ENCODE measurements at regions not wholly inside any gene's neighbourhood (a gene's known extent, or its start where the extent isn't known, plus 50 kb on each side); places are given as distances from the start of the nearest gene placed in this dataset.

DNA sequence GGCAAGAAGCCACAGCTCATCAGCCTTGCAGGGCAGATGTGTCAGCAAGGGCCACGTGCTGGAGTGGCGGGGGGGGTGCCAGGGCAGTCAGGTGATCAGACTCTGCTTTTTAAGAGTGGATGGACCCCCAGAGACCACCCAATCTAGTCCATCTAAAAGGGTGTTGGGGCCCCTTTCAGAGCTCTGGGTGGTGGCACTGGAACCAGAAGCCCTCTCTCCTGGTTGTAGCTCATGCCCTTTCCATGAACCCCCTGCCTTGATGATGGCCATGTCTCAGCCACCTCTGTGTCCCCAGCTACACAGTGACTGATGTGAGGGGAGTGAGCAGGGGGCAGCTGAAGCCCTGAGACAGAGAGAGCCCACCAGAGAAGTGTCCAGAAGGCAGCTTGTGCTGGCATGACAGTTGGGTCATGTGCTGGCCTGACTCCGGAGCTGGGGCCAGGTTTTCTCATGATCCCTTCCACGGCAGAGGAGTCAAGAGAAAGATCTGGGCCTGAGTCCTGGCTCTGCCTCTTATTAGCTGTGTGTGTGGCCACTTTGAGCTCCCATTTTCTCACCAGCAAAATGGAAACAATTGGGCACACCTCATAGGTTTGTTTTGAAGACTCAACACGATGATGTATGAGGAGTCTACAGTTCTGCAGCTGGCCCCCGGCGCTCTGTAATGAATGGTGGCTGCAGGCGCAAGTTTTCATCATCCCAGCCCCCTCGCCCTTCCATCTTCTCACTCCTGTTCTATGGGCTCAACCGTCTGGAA, 195.7 kb downstream of the ZFP36L2 start:
- no peak for DNase-seq

DNA sequence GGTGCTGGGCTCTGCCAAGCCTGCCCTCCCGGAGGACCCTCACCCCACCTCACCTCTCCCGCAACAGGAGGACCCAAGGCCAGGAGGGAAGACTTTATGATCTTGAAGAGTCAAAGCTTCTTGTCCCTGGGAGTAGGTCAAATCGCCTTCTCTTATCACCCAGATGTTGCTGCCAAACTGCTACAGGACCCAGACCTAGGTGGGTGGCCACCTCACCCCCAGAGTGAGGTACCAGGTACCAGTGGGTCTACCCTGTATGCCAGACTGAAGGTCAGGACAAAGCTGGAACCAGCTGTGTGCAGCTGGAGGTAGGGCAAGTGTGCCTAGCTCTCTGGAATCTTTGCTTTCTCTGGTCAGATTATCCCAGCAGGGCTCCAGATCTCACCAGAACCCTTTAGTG, 197.2 kb downstream of the ZFP36L2 start:
- no peak for DNase-seq

GRCh38 chr2:43028188-43028587, 198.2 kb downstream of the ZFP36L2 start:
- no peak for DNase-seq

GRCh38 chr2:43027097-43027873, 199.1 kb downstream of the ZFP36L2 start:
- peak; percentile 49 for DNase-seq

GRCh38 chr2:43026426-43027096, 199.8 kb downstream of the ZFP36L2 start:
- no peak for DNase-seq

DNA sequence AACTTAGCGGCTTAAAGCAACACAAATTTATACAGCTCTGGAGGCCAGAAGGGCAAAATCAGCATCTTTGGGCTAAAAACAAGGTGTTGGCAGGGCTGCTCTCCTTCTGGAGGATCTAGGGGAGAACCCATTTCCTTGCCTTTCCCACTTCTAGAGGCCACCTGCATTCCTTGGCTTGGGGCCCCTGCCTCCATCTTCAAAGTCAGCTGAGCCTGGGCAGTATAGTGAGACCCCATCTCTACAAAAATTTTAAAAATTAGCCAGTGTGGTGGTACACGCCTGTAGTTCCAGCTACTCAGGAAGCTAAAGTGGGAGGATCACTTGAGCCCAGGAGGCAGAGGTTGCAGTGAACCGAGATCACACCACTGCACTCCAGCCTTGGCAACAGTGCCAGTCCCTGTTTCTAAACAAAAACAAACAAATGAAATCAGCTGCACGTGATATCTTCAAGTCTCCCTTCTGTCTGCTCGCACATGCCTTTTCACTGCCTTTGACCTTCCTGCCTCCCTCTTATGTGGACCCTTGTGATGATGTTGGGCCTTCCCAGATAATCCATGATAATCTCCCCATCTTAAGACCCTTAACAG, 200.6 kb downstream of the ZFP36L2 start:
- DNase-seq, result no peak

GRCh38 chr2:43024515-43025011, 201.8 kb downstream of the ZFP36L2 start:
- DNase-seq, result peak; percentile 72

GRCh38 chr2:43023791-43024514, 202.5 kb downstream of the ZFP36L2 start:
- DNase-seq, result no peak

- no peak for DNase-seq
These were observed 203.5 kb downstream of the ZFP36L2 start for GRCh38 chr2:43022896-43023295.

GRCh38 chr2:43021791-43022509, 204.5 kb downstream of the ZFP36L2 start:
- DNase-seq, result no peak

- no peak for DNase-seq
These were observed 205.3 kb downstream of the ZFP36L2 start for GRCh38 chr2:43020990-43021669.

DNA sequence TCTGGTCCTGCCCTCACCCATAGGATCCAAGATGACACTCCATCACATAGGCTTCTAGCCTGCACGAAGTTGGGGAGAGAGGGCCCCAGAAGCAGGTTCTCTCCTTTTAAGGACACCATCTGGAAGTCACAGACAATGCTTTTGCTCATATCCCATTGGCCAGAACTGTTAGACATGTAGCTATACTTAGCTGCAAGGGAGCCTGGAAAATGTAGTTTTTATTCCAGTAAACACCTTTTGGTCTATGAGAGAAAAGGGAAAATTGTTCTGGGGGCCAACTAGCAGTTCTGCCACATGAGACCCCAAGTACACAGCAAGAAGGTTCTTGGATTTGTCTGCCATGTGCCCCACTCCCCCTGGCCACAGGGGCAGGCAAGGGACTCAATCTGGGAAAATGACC, 206.1 kb downstream of the ZFP36L2 start:
- no peak for DNase-seq

DNA sequence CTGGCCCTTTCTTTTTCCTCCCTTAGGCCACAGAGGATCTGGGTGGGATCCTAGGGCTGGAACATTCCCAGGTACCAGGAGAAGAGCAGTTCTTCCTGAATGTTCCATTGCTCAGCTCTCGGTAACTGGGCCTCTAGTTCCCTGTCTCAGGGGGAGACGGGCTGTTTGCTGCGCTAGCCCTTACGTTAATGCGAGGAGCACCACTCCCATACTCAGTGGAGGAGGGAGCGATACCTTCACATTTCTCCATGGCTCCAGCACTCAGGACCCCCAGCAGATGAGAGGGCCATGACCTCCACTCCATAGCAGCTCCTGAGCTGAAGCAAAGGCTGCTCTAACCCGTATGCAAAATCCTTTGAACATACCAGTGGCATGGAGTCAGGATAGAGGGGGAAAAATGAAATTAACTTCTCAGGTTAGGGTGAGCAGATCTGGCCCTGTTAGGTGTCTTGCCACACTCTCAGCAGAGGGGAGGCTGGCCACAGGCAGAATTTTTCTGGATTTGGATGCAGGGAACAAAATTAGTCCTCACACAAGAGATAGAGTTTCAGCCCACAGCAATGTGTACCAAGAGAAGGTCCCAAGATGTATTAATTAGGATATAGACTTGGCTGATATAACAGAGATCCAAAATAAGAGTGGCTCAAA, 206.7 kb downstream of the ZFP36L2 start:
- DNase-seq, result no peak

DNA sequence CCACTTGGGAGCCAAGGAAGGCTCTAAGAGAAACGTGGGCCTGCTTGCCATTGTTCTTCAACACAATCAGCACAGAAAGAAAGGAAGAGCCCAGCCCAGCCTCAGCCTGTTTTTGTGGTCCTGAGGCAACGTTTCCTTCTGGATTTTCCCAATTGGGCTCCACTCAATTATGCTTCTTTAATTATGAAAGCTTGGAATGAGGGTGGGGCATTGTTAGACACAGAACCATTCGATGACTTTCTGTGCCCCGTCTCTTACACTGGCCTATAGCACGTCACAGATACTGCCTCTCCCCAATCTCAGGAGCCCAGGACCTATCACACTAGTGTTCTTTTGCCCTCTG, 207.4 kb downstream of the ZFP36L2 start:
- no peak for DNase-seq

DNA sequence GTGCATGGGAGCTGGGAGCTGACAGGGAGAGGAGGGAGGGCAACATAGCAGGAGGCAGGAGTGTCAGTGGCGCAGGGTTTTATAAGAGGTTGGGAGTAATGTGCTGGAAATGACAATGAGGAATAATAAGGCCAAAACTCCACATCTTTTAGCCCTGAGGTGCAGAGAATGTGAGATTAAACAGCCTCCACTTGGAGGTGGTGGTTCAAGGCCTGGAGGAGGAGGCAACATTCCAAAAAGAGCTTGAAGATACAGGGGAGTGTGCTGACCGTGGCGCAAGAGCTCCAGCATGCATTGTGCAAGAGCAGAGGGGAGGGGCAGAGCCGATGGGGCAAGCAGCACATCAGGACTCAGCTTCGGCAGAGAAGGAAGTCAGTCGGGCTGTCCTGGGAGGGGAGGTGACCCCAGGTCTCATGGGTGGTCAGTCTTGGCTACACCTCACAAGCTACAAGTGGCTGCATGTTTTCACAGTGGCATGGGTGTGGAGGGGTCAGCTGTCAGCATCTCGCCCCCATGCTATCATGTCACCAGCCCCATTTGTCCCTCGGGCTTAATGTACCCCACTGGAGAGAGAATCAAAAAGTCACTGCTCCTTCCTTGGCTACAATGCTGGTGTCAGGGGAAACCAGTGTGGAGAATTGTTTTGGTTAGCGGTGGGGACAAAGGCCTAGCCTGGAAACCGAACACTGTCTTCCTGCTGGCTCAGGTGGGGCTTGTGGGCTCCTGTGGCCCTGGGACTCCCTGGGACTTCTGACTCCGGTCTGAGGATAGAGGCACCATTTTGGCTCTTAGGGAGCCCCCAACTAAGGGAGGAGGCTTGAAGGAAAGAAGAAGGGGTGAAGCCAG, 208.0 kb downstream of the ZFP36L2 start:
- DNase-seq, result peak; percentile 76

- DNase-seq, result no peak
These were observed 212.5 kb downstream of the ZFP36L2 start for GRCh38 chr2:43013821-43014345.

GRCh38 chr2:43012966-43013365, 213.4 kb downstream of the ZFP36L2 start:
- no peak for DNase-seq

DNA sequence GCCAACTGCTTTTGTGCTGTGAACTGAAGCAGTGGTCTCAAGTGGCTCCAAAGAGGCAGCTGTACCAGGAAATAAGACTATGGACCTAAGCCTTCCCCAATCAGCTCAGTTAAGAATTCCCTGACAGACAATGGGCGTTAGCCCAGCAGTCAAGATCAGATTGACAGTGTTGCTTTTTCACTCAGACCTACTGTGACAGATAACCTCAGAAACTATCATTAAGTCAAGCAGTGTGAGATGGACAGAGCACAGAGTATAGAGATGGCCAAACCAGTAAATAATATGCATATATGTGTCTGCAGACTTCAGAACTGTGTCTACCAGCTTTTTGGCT, 215.3 kb downstream of the ZFP36L2 start:
- no peak for DNase-seq

GRCh38 chr2:43010438-43011157, 215.8 kb downstream of the ZFP36L2 start:
- no peak for DNase-seq
